K562 (cell line): ENCODE measurements at regions not wholly inside any gene's neighbourhood (a gene's known extent, or its start where the extent isn't known, plus 50 kb on each side); places are given as distances from the start of the nearest gene placed in this dataset.

Source experiments
- ATAC-seq: fragments of 200-7000 bp; cut with Tn5 transposase; 3 replicates; pipeline ENCODE4 v1.9.1; 2020; ENCODE audit warnings: moderate library complexity
- BruUV-seq: library from RNA; stranded (reverse); fragments of 400-500 nt; replicated peaks from 2 replicates; lab custom pipeline; 2021; lab: Mats Ljungman, UMichigan
- CTCF ChIA-PET: fragments of 300-600 bp; formaldehyde crosslinking; extraction: SDS; loops from one replicate; lab custom pipeline; 2021; ENCODE audit warnings: low intra/inter-chr PET ratio; lab: Yijun Ruan, JAX
- POLR2A ChIA-PET: fragments of 300-600, 350-650 bp; sonication (Branson Sonifier 250); formaldehyde crosslinking; extraction: SDS; loops from one replicate; lab custom pipeline; 2021; ENCODE audit warnings: antibody characterized with exemption, inconsistent platforms; lab: Yijun Ruan, JAX
- DNase-seq, 4 experiments: peaks; one replicate each; pipeline versions ENCODE4 v3.0.0 to v3.0.0-alpha.2; 2011 to 2018; ENCODE audit warnings: low spot score in 3 of 4, mixed read lengths in 3 of 4; ENCODE audit errors: extremely low read depth in 1 of 4
- FAIRE-seq: peaks from 2 replicates; lab custom pipeline; 2011; peaks lifted over from hg19 to GRCh38; lab: Jason Lieb, UNC
- H2AFZ ChIP-seq: 2 replicates; pipeline ENCODE4 v1.6.0; 2011; ENCODE audit warnings: low read depth, low read length, control low read depth, inconsistent platforms
- H3K27ac ChIP-seq: fragments of 200-600 bp; 3 replicates; pipeline ENCODE4 v1.8.0; 2011; ENCODE audit warnings: low read depth, mild to moderate bottlenecking, control low read depth, inconsistent platforms, low read length, moderate library complexity, mixed read lengths; ENCODE audit errors: extremely low read depth
- H3K27me3 ChIP-seq, 2 experiments: fragments of 300-600 bp in 1 of 2; 2 replicates in 1 of 2; 3 replicates in 1 of 2; pipeline versions ENCODE4 v1.6.0 to v1.8.0; 2011; ENCODE audit warnings: inconsistent platforms in 2 of 2, low read length in 2 of 2, mild to moderate bottlenecking in 1 of 2, mixed read lengths in 1 of 2, moderate library complexity in 1 of 2; ENCODE audit not compliant: control insufficient read depth in 2 of 2, insufficient read depth in 2 of 2
- H3K36me3 ChIP-seq: fragments of 300-600 bp; 3 replicates; pipeline ENCODE4 v1.8.0; 2011; ENCODE audit warnings: mild to moderate bottlenecking, low read length, inconsistent platforms; ENCODE audit not compliant: control insufficient read depth, insufficient read depth
- H3K4me1 ChIP-seq, 2 experiments: fragments of 200-600 bp in 1 of 2; replicated peaks in 1 of 2; 2 replicates in 1 of 2; 3 replicates in 1 of 2; pipeline versions ENCODE4 v1.5.1 to v1.8.0; 2011; ENCODE audit warnings: inconsistent platforms in 2 of 2, low read length in 2 of 2, mild to moderate bottlenecking in 1 of 2, mixed read lengths in 1 of 2, moderate library complexity in 1 of 2; ENCODE audit not compliant: control insufficient read depth in 2 of 2, insufficient read depth in 2 of 2
- H3K4me2 ChIP-seq: 2 replicates; pipeline ENCODE4 v1.6.1; 2011; ENCODE audit warnings: low read length, control low read depth, inconsistent platforms, mixed read lengths; ENCODE audit not compliant: insufficient read depth
- H3K4me3 ChIP-seq: fragments of 200-600 bp; sonication (generic), shearing (Covaris generic); 2 replicates; pipeline ENCODE4 v1.5.1; 2016; ENCODE audit warnings: control low read depth, inconsistent platforms
- H3K79me2 ChIP-seq: fragments of 200-600 bp; 3 replicates; pipeline ENCODE4 v1.8.0; 2011; ENCODE audit warnings: low read length, inconsistent platforms; ENCODE audit not compliant: control insufficient read depth, insufficient read depth
- H3K9ac ChIP-seq, 2 experiments: 2 replicates each; pipeline versions ENCODE4 v1.6.0 to v1.6.1; 2011; ENCODE audit warnings: low read depth in 2 of 2, low read length in 2 of 2, control low read depth in 1 of 2, inconsistent platforms in 1 of 2, mild to moderate bottlenecking in 1 of 2, mixed read lengths in 1 of 2; ENCODE audit not compliant: insufficient read depth in 1 of 2
- H3K9me1 ChIP-seq: one replicate; pipeline ENCODE4 v1.6.0; 2011; ENCODE audit warnings: inconsistent platforms, mild to moderate bottlenecking, low read length, moderate library complexity; ENCODE audit not compliant: control insufficient read depth, insufficient read depth
- H3K9me3 ChIP-seq: replicated peaks from 2 replicates; pipeline ENCODE4 v1.5.1; 2011; ENCODE audit warnings: low read depth, low read length, inconsistent platforms; ENCODE audit not compliant: control insufficient read depth, insufficient read depth
- H4K20me1 ChIP-seq: replicated peaks from 2 replicates; pipeline ENCODE4 v1.6.1; 2011; ENCODE audit warnings: low read length, inconsistent platforms, mixed read lengths; ENCODE audit not compliant: control insufficient read depth, insufficient read depth
- CTBP1 ChIP-seq: fragments of 450-650 bp; IDR thresholded peaks from 2 replicates; pipeline ENCODE4 v1.6.1; 2016; ENCODE audit warnings: borderline replicate concordance
- GMEB1 ChIP-seq: fragments of 250-450 bp; sonication (Bioruptor Pico); IDR thresholded peaks from 2 replicates; pipeline ENCODE4 v1.4.0; 2020; ENCODE audit warnings: mild to moderate bottlenecking
- MAFG ChIP-seq: fragments of 450-650 bp; conservative IDR thresholded peaks from 2 replicates; pipeline ENCODE4 v1.6.1; 2016; ENCODE audit warnings: missing genetic modification characterization, missing compliant biosample characterization
- NCOR1 ChIP-seq: fragments of 450-650 bp; IDR thresholded peaks from 2 replicates; pipeline ENCODE4 v1.6.1; 2016; ENCODE audit warnings: mild to moderate bottlenecking, moderate library complexity
- POLR2B ChIP-seq: fragments of 450-650 bp; IDR thresholded peaks from 2 replicates; pipeline ENCODE4 v1.6.1; 2018; ENCODE audit warnings: low read depth; ENCODE audit not compliant: partially characterized antibody
- SMAD1 ChIP-seq: fragments of 150-350 bp; IDR thresholded peaks from 2 replicates; pipeline ENCODE4 v1.6.1; 2014; ENCODE audit warnings: low read length, low read depth; ENCODE audit not compliant: partially characterized antibody
- THAP7 ChIP-seq: fragments of 250-450 bp; sonication (Bioruptor Pico); IDR thresholded peaks from 2 replicates; pipeline ENCODE4 v1.5.0; 2021
- ZBTB12 ChIP-seq: fragments of 250-450 bp; sonication (Bioruptor Pico); IDR thresholded peaks from 2 replicates; pipeline ENCODE4 v1.4.0; 2020
- ZBTB17 ChIP-seq: fragments of 450-650 bp; formaldehyde crosslinking; IDR thresholded peaks from 2 replicates; pipeline ENCODE4 v1.4.0; 2020; ENCODE audit warnings: mild to moderate bottlenecking
- ZNF384 ChIP-seq: IDR thresholded peaks from 2 replicates; pipeline ENCODE4 v1.6.1; 2012; ENCODE audit warnings: low read depth, low read length, improper control_type of control experiment
- WGBS: fragments of 100-300 bp; shearing (Covaris generic); methylation state at CpG from one replicate; pipeline ENCODE4 v1.1.6; 2016; ENCODE audit warnings: low coverage, mixed read lengths; ENCODE audit not compliant: insufficient coverage; ENCODE audit errors: missing lambda C conversion rate; 5-methylcytosine and 5-hydroxymethylcytosine counted together
- in situ Hi-C: fragments of 300-500 bp; cut with MboI; formaldehyde crosslinking; loops from 4 replicates; pipeline ENCODE4 v1.15.0; 2018; ENCODE audit warnings: inconsistent platforms, mixed read lengths
- intact Hi-C: fragments of 100-400 bp; cut with micrococcal nuclease; formaldehyde crosslinking; loops from 2 replicates; pipeline ENCODE4 v1.14.2; 2022
- TF ChIP-seq, protein P1 (sequence below): fragments of 450-650 bp; IDR thresholded peaks from 2 replicates; pipeline ENCODE4 v1.6.1; 2016
- TF ChIP-seq, protein P2 (sequence below), 3 experiments: fragments of 200-800 bp in 1 of 3; sonication (Bioruptor generic) in 1 of 3; sonication (generic) in 1 of 3; formaldehyde crosslinking in 1 of 3; IDR thresholded peaks; 2 replicates each; pipeline versions ENCODE4 v1.6.1 to v1.8.0; 2016 to 2022; ENCODE audit warnings: mild to moderate bottlenecking in 2 of 3, missing compliant biosample characterization in 2 of 3, missing genetic modification characterization in 2 of 3, missing genetic modification reagents in 1 of 3
- TF ChIP-seq, protein P3 (sequence below): fragments of 450-650 bp; IDR thresholded peaks from one replicate; pipeline ENCODE4 v1.6.1; 2018; ENCODE audit warnings: mild to moderate bottlenecking, moderate library complexity; ENCODE audit not compliant: partially characterized antibody

GRCh38 chr16:65235339-65236177 lies 113.7 kb upstream of the CDH11 start:
- intact Hi-C loops, result no loop called here
- Histone ChIP-seq H2AFZ (no peak overlapping the region), H4K20me1 (no peaks in the 10 kb centered on the region), H3K4me3 (no peak overlapping the region), H3K9ac (no peak overlapping the region), H3K4me1 (no peaks in the 10 kb centered on the region), H3K27ac (no peak overlapping the region), H3K79me2 (no peaks in the 10 kb centered on the region), H3K9me1 (no peaks in the 10 kb centered on the region), H3K4me2 (no peak overlapping the region), H3K36me3 (no peaks in the 10 kb centered on the region), H3K9me3 (no peaks in the 10 kb centered on the region), H3K27me3 (no peaks in the 10 kb centered on the region)
- no TSS peak for BruUV-seq
- FAIRE-seq (no peak), DNase-seq (no peak), ATAC-seq (no peak)
- ChIA-PET CTCF (no interaction called here), POLR2A (no interaction called here)
- in situ Hi-C loops, result no loop called here
- 0% methylated on average over 9 of the region's 9 CpGs for WGBS
- TF ChIP-seq ZNF384 (no peak), POLR2B (no peak), CTBP1 (no peak), THAP7 (CRISPR knock-in tag) (no peak), ZBTB12 (no peak), SMAD1 (no peak), MAFG (tag) (no peak), GMEB1 (no peak), ZBTB17 (CRISPR knock-in tag) (no peak), NCOR1 (no peak)
- TF ChIP-seq, protein P1, sequence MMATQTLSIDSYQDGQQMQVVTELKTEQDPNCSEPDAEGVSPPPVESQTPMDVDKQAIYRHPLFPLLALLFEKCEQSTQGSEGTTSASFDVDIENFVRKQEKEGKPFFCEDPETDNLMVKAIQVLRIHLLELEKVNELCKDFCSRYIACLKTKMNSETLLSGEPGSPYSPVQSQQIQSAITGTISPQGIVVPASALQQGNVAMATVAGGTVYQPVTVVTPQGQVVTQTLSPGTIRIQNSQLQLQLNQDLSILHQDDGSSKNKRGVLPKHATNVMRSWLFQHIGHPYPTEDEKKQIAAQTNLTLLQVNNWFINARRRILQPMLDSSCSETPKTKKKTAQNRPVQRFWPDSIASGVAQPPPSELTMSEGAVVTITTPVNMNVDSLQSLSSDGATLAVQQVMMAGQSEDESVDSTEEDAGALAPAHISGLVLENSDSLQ, result no peak
- TF ChIP-seq, protein P2, sequence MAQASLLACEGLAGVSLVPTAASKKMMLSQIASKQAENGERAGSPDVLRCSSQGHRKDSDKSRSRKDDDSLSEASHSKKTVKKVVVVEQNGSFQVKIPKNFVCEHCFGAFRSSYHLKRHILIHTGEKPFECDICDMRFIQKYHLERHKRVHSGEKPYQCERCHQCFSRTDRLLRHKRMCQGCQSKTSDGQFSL (CRISPR knock-in tag; IDR thresholded peaks at IDR 0.05), result no peak
- TF ChIP-seq, protein P2 (tag; IDR thresholded peaks at IDR 0.05), result no peak
- TF ChIP-seq, protein P3, sequence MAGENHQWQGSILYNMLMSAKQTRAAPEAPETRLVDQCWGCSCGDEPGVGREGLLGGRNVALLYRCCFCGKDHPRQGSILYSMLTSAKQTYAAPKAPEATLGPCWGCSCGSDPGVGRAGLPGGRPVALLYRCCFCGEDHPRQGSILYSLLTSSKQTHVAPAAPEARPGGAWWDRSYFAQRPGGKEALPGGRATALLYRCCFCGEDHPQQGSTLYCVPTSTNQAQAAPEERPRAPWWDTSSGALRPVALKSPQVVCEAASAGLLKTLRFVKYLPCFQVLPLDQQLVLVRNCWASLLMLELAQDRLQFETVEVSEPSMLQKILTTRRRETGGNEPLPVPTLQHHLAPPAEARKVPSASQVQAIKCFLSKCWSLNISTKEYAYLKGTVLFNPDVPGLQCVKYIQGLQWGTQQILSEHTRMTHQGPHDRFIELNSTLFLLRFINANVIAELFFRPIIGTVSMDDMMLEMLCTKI, result no peak
